ENCODE measurements at regions not wholly inside any gene's neighbourhood (a gene's known extent, or its start where the extent isn't known, plus 50 kb on each side); places are given as distances from the start of the nearest gene placed in this dataset.
"Not testable (repeated sequence)": the region's sequence is repeated elsewhere in the genome, so short reads cannot be mapped to it uniquely, and the experiment has no call there.

DNA sequence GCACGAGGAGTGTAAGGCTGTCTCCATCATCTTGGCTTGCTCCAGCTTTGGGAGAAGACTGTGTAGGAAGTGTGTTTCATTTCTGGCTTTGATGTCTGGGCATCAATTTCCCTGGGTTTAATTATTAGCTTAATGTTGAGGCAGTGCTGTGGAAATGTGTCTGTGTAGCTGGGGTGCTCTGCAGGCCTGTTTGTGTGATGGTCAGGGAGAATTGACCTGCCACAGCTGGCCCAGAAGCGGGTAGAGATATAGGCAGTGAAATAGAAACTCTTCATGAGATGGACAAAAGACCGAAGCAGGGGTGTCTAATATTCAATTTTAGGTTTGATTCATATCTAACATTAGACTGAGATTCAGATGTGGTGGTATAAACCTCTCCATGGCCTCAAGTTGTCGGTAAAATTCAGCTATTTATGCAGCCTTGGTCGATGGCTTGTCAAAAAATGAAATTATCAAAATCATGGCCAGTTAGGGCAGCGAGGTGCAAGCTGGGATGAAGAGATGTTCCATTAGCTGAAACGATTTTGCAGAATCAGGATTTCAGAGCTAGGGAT is 95.3 kb upstream of the SNX9 start:
- Histone ChIP-seq H3K36me3 (ENCODE audit: control insufficient read depth in 2 of 2, insufficient read depth in 2 of 2, low read length in 2 of 2) (no peaks in the 10 kb centered on the region), H3K27ac (ENCODE audit: low read length) (no peak overlapping the region), H3K9me3 (ENCODE audit: control insufficient read depth in 2 of 2, low read length in 2 of 2) (peaks cover 3 to 4% of the 10 kb centered on the region in 2 donors), H3K27me3 (ENCODE audit: control insufficient read depth in 1 of 2, insufficient read depth in 2 of 2, low read length in 2 of 2) (peaks cover 0 to 2% of the 10 kb centered on the region in 2 donors), H3K9ac (ENCODE audit: low read length in 2 of 2) (no peak overlapping the region), H3K4me3 (ENCODE audit: low read length in 2 of 2) (no peak overlapping the region), H3K4me1 (ENCODE audit: control insufficient read depth, insufficient read depth, low read length) (no peaks in the 10 kb centered on the region)

GRCh38 chr6:157728183-157728881 is 94.7 kb upstream of the SNX9 start:
- Histone ChIP-seq H3K27me3 (ENCODE audit: control insufficient read depth in 1 of 2, insufficient read depth in 2 of 2, low read length in 2 of 2) (peaks cover 0 to 2% of the 10 kb centered on the region in 2 donors), H3K36me3 (ENCODE audit: control insufficient read depth in 2 of 2, insufficient read depth in 2 of 2, low read length in 2 of 2) (no peaks in the 10 kb centered on the region), H3K9ac (ENCODE audit: low read length in 2 of 2) (no peak overlapping the region), H3K4me1 (ENCODE audit: control insufficient read depth, insufficient read depth, low read length) (no peaks in the 10 kb centered on the region), H3K27ac (ENCODE audit: low read length) (no peak overlapping the region), H3K9me3 (ENCODE audit: control insufficient read depth in 2 of 2, low read length in 2 of 2) (peaks cover 3 to 4% of the 10 kb centered on the region in 2 donors), H3K4me3 (ENCODE audit: low read length in 2 of 2) (no peak overlapping the region)

DNA sequence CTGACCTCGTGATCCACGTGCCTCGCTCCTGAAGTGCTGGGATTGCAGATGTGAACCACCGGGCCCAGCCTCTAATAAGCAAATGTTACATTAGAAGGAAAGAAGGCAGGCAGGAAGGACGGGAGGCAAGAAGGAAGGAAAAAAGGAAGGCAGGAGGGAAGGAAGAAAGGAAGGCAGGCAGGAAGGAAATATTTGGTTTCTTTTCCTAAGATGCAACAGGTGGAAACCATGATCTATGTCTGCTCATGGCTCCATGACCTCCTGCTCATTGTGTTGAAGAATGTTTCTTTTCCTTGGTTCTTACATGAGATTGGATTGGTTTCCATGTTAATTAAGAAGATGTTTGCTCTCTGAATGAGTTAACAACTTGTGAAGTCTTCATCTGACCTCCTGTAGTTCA is 91.8 kb upstream of the SNX9 start:
- Histone ChIP-seq H3K36me3 (ENCODE audit: control insufficient read depth in 2 of 2, insufficient read depth in 2 of 2, low read length in 2 of 2) (no peaks in the 10 kb centered on the region), H3K9me3 (ENCODE audit: control insufficient read depth in 2 of 2, low read length in 2 of 2) (no peaks in the 10 kb centered on the region), H3K9ac (ENCODE audit: low read length in 2 of 2) (no peak overlapping the region), H3K4me3 (ENCODE audit: low read length in 2 of 2) (no peak overlapping the region), H3K27me3 (ENCODE audit: control insufficient read depth in 1 of 2, insufficient read depth in 2 of 2, low read length in 2 of 2) (no peaks in the 10 kb centered on the region), H3K27ac (ENCODE audit: low read length) (no peak overlapping the region), H3K4me1 (ENCODE audit: control insufficient read depth, insufficient read depth, low read length) (no peaks in the 10 kb centered on the region)

GRCh38 chr6:157732007-157732406 is 91.0 kb upstream of the SNX9 start:
- H3K4me3 ChIP-seq (ENCODE audit: low read length in 2 of 2), result no peak overlapping the region
- H3K27me3 ChIP-seq (ENCODE audit: control insufficient read depth in 1 of 2, insufficient read depth in 2 of 2, low read length in 2 of 2), result no peaks in the 10 kb centered on the region
- no peak overlapping the region for H3K27ac ChIP-seq (ENCODE audit: low read length)
- no peak overlapping the region for H3K9ac ChIP-seq (ENCODE audit: low read length in 2 of 2)
- H3K4me1 ChIP-seq (ENCODE audit: control insufficient read depth, insufficient read depth, low read length), result no peaks in the 10 kb centered on the region
- no peaks in the 10 kb centered on the region for H3K9me3 ChIP-seq (ENCODE audit: control insufficient read depth in 2 of 2, low read length in 2 of 2)
- H3K36me3 ChIP-seq (ENCODE audit: control insufficient read depth in 2 of 2, insufficient read depth in 2 of 2, low read length in 2 of 2), result no peaks in the 10 kb centered on the region

GRCh38 chr6:157732416-157733161 is 90.5 kb upstream of the SNX9 start:
- no peaks in the 10 kb centered on the region for H3K4me1 ChIP-seq (ENCODE audit: control insufficient read depth, insufficient read depth, low read length)
- no peaks in the 10 kb centered on the region for H3K36me3 ChIP-seq (ENCODE audit: control insufficient read depth in 2 of 2, insufficient read depth in 2 of 2, low read length in 2 of 2)
- H3K27ac ChIP-seq (ENCODE audit: low read length), result no peak overlapping the region
- H3K4me3 ChIP-seq (ENCODE audit: low read length in 2 of 2), result no peak overlapping the region
- no peaks in the 10 kb centered on the region for H3K27me3 ChIP-seq (ENCODE audit: control insufficient read depth in 1 of 2, insufficient read depth in 2 of 2, low read length in 2 of 2)
- H3K9ac ChIP-seq (ENCODE audit: low read length in 2 of 2), result no peak overlapping the region
- no peaks in the 10 kb centered on the region for H3K9me3 ChIP-seq (ENCODE audit: control insufficient read depth in 2 of 2, low read length in 2 of 2)

- not testable (repeated sequence) for H3K27me3 ChIP-seq (ENCODE audit: control insufficient read depth in 1 of 2, insufficient read depth in 2 of 2, low read length in 2 of 2); H3K27ac ChIP-seq (ENCODE audit: low read length); H3K4me1 ChIP-seq (ENCODE audit: control insufficient read depth, insufficient read depth, low read length); H3K9ac ChIP-seq (ENCODE audit: low read length in 2 of 2); H3K36me3 ChIP-seq (ENCODE audit: control insufficient read depth in 2 of 2, insufficient read depth in 2 of 2, low read length in 2 of 2); H3K9me3 ChIP-seq (ENCODE audit: control insufficient read depth in 2 of 2, low read length in 2 of 2); H3K4me3 ChIP-seq (ENCODE audit: low read length in 2 of 2)
Observed at GRCh38 chr6:157736555-157736954, 86.5 kb upstream of the SNX9 start.

DNA sequence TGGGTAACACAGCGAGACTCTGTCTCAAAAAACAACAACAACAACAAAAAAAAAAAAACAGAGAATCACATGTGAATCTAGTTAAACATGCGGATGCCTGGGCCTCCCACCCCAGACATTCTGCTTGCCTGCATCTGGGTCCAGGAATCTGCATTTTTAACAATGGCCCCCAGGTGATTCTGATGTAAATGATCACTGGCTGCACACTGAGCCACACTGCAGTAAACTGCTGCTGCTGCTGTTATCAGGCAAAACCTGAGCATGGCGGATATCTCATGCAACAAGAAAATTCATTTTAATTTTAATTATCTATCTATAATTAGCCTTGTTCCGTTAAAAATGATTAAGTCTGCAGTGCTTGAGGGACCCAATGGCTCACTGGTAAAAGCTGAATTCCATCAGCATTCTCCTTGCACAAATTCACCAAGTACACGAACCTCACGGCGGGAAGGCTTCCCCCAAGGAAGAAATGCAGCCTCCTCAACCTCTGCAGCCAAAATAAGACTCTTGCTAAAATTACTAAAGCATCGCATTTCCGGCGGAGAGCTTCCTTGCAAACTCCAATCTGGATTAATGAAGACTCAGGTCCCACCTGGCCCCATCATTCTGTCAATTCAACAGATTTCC is 81.6 kb upstream of the SNX9 start:
- Histone ChIP-seq H3K9ac (ENCODE audit: low read length in 2 of 2) (no peak overlapping the region), H3K27me3 (ENCODE audit: control insufficient read depth in 1 of 2, insufficient read depth in 2 of 2, low read length in 2 of 2) (no peaks in the 10 kb centered on the region), H3K4me1 (ENCODE audit: control insufficient read depth, insufficient read depth, low read length) (peaks cover 10% of the 10 kb centered on the region), H3K27ac (ENCODE audit: low read length) (no peak overlapping the region), H3K4me3 (ENCODE audit: low read length in 2 of 2) (no peak overlapping the region), H3K36me3 (ENCODE audit: control insufficient read depth in 2 of 2, insufficient read depth in 2 of 2, low read length in 2 of 2) (no peaks in the 10 kb centered on the region), H3K9me3 (ENCODE audit: control insufficient read depth in 2 of 2, low read length in 2 of 2) (no peaks in the 10 kb centered on the region)

- no peaks in the 10 kb centered on the region for H3K36me3 ChIP-seq (ENCODE audit: control insufficient read depth in 2 of 2, insufficient read depth in 2 of 2, low read length in 2 of 2)
- H3K27me3 ChIP-seq (ENCODE audit: control insufficient read depth in 1 of 2, insufficient read depth in 2 of 2, low read length in 2 of 2), result no peaks in the 10 kb centered on the region
- H3K4me3 ChIP-seq (ENCODE audit: low read length in 2 of 2), result no peak overlapping the region
- peaks cover 10% of the 10 kb centered on the region for H3K4me1 ChIP-seq (ENCODE audit: control insufficient read depth, insufficient read depth, low read length)
- H3K9ac ChIP-seq (ENCODE audit: low read length in 2 of 2), result no peak overlapping the region
- H3K9me3 ChIP-seq (ENCODE audit: control insufficient read depth in 2 of 2, low read length in 2 of 2), result no peaks in the 10 kb centered on the region
- no peak overlapping the region for H3K27ac ChIP-seq (ENCODE audit: low read length)
Observed at GRCh38 chr6:157741948-157742556, 81.0 kb upstream of the SNX9 start.

DNA sequence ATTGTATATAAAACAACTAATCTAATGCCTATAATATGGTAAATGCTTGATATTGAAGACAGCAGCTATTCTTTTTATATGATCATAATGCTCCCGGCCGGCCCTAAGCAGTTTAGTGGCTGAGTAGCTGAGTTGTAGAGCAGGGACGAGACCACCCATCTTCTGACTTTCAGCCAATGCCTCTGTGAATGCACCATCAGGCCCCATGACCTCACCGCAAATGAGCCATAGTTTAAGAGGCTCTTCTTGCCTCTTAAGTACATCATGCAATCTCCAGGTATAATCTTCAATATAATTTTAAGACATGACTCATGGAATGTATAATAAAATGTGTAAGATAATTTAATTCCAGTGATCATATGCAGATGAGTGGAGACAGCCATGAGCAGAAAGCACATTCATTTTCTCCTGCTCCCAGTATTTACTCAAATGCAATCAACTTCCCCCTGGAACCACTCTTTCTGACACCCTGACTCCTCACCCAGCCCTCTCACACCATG is 78.9 kb upstream of the SNX9 start:
- H3K27ac ChIP-seq (ENCODE audit: low read length), result no peak overlapping the region
- no peak overlapping the region for H3K9ac ChIP-seq (ENCODE audit: low read length in 2 of 2)
- no peaks in the 10 kb centered on the region for H3K9me3 ChIP-seq (ENCODE audit: control insufficient read depth in 2 of 2, low read length in 2 of 2)
- no peaks in the 10 kb centered on the region for H3K27me3 ChIP-seq (ENCODE audit: control insufficient read depth in 1 of 2, insufficient read depth in 2 of 2, low read length in 2 of 2)
- no peak overlapping the region for H3K4me3 ChIP-seq (ENCODE audit: low read length in 2 of 2)
- no peaks in the 10 kb centered on the region for H3K36me3 ChIP-seq (ENCODE audit: control insufficient read depth in 2 of 2, insufficient read depth in 2 of 2, low read length in 2 of 2)
- peaks cover 10% of the 10 kb centered on the region for H3K4me1 ChIP-seq (ENCODE audit: control insufficient read depth, insufficient read depth, low read length)

- H3K9ac ChIP-seq (ENCODE audit: low read length in 2 of 2), result no peak overlapping the region
- peaks cover 7% of the 10 kb centered on the region for H3K4me1 ChIP-seq (ENCODE audit: control insufficient read depth, insufficient read depth, low read length)
- H3K9me3 ChIP-seq (ENCODE audit: control insufficient read depth in 2 of 2, low read length in 2 of 2), result no peaks in the 10 kb centered on the region
- H3K27ac ChIP-seq (ENCODE audit: low read length), result no peak overlapping the region
- no peaks in the 10 kb centered on the region for H3K36me3 ChIP-seq (ENCODE audit: control insufficient read depth in 2 of 2, insufficient read depth in 2 of 2, low read length in 2 of 2)
- H3K27me3 ChIP-seq (ENCODE audit: control insufficient read depth in 1 of 2, insufficient read depth in 2 of 2, low read length in 2 of 2), result no peaks in the 10 kb centered on the region
- no peak overlapping the region for H3K4me3 ChIP-seq (ENCODE audit: low read length in 2 of 2)
Observed at GRCh38 chr6:157746897-157747296, 76.1 kb upstream of the SNX9 start.

All from stomach smooth muscle (tissue), 2 donors.